Naive thymus-derived CD4-positive, alpha-beta T cell (primary cell): ENCODE measurements at regions not wholly inside any gene's neighbourhood (a gene's known extent, or its start where the extent isn't known, plus 50 kb on each side); places are given as distances from the start of the nearest gene placed in this dataset.

Experiments
- ATAC-seq: fragments of 150-1000 bp; cut with Tn5 transposase; 2 replicates; pipeline ENCODE4 v1.10.0; 2021; ENCODE audit warnings: mild to moderate bottlenecking, moderate library complexity
- CTCF ChIA-PET: fragments of 350-600 bp; sonication (Branson Sonifier 250); formaldehyde crosslinking; loops from one replicate; lab custom pipeline; 2021; ENCODE audit warnings: antibody characterized with exemption; lab: Charles Lee
- POLR2A ChIA-PET: fragments of 350-600 bp; sonication (Branson Sonifier 250); formaldehyde crosslinking; loops from one replicate; lab custom pipeline; 2021; ENCODE audit warnings: antibody characterized with exemption, inconsistent platforms; lab: Charles Lee
- DNase-seq, 9 donors: peaks; one replicate each; pipeline versions ENCODE4 v3.0.0 to v3.0.0-alpha.2; 2020 to 2022; ENCODE audit warnings: mixed read lengths in 1 of 9
- H3K27ac ChIP-seq: one replicate; pipeline ENCODE4 v1.7.0; 2013; ENCODE audit warnings: mild to moderate bottlenecking, low read depth, low read length, moderate library complexity
- H3K27me3 ChIP-seq, 2 donors: one replicate each; pipeline ENCODE4 v1.7.0; 2013; ENCODE audit warnings: low read length in 2 of 2, mild to moderate bottlenecking in 2 of 2, moderate library complexity in 2 of 2; ENCODE audit not compliant: control insufficient read depth in 2 of 2, insufficient read depth in 2 of 2
- H3K36me3 ChIP-seq, 3 experiments: 1 replicate in 2 of 3; 2 replicates in 1 of 3; pipeline ENCODE4 v1.7.0; 2013; ENCODE audit warnings: low read length in 3 of 3, mild to moderate bottlenecking in 3 of 3, moderate library complexity in 1 of 3; ENCODE audit not compliant: insufficient read depth in 3 of 3, control insufficient read depth in 2 of 3
- H3K4me1 ChIP-seq, 2 donors: one replicate each; pipeline ENCODE4 v1.7.0; 2013; ENCODE audit warnings: low read length in 2 of 2, mild to moderate bottlenecking in 2 of 2, moderate library complexity in 1 of 2; ENCODE audit not compliant: control insufficient read depth in 2 of 2, insufficient read depth in 2 of 2
- H3K4me3 ChIP-seq: 2 replicates; pipeline ENCODE4 v1.7.0; 2013; ENCODE audit warnings: mild to moderate bottlenecking, low read length
- H3K9me3 ChIP-seq, 3 experiments: 1 replicate in 2 of 3; 2 replicates in 1 of 3; pipeline ENCODE4 v1.7.0; 2013; ENCODE audit warnings: low read length in 3 of 3; ENCODE audit not compliant: control insufficient read depth in 2 of 3
- H3K27ac Mint-ChIP-seq, 9 donors: one replicate each; pipeline ENCODE4 v1.8.0; 2020 to 2022; ENCODE audit warnings: mixed read lengths in 9 of 9, mild to moderate bottlenecking in 8 of 9, moderate library complexity in 5 of 9, inconsistent platforms in 2 of 9
- H3K27me3 Mint-ChIP-seq, 5 donors: one replicate each; pipeline ENCODE4 v1.8.0; 2021 to 2022; ENCODE audit warnings: mixed read lengths in 5 of 5, mild to moderate bottlenecking in 1 of 5
- H3K36me3 Mint-ChIP-seq, 5 donors: one replicate each; pipeline ENCODE4 v1.8.0; 2020 to 2022; ENCODE audit warnings: mixed read lengths in 5 of 5, mild to moderate bottlenecking in 3 of 5, inconsistent platforms in 1 of 5
- H3K4me1 Mint-ChIP-seq, 7 donors: one replicate each; pipeline ENCODE4 v1.8.0; 2020 to 2022; ENCODE audit warnings: mixed read lengths in 7 of 7, mild to moderate bottlenecking in 3 of 7, inconsistent platforms in 1 of 7
- H3K4me3 Mint-ChIP-seq, 10 donors: one replicate each; pipeline ENCODE4 v1.8.0; 2020 to 2022; ENCODE audit warnings: mild to moderate bottlenecking in 10 of 10, mixed read lengths in 10 of 10, moderate library complexity in 6 of 10, inconsistent platforms in 2 of 10
- H3K9me3 Mint-ChIP-seq, 11 donors: one replicate each; pipeline ENCODE4 v1.8.0; 2020 to 2022; ENCODE audit warnings: mixed read lengths in 11 of 11, mild to moderate bottlenecking in 4 of 11, inconsistent platforms in 1 of 11, moderate library complexity in 1 of 11
- intact Hi-C, 2 donors: fragments of 100-400 bp; cut with micrococcal nuclease; formaldehyde crosslinking; loops; one replicate each; pipeline ENCODE4 v1.15.1; 2023

GRCh38 chr1:104341944-104342343 is 592.2 kb downstream of the AMY1C start:
- H3K27me3 Mint-ChIP-seq: no peaks in the 10 kb centered on the region
- peaks cover 0 to 4% (median 0%) of the 10 kb centered on the region in 5 donors for H3K36me3 Mint-ChIP-seq
- intact Hi-C loops: no loop called here
- H3K9me3 ChIP-seq: no peaks in the 10 kb centered on the region
- no peak overlapping the region for H3K27ac Mint-ChIP-seq
- H3K4me3 Mint-ChIP-seq: no peak overlapping the region
- no peak for DNase-seq
- ChIA-PET POLR2A (no interaction called here), CTCF (no interaction called here)
- H3K4me1 ChIP-seq: no peaks in the 10 kb centered on the region
- H3K4me3 ChIP-seq: no peak overlapping the region
- no peaks in the 10 kb centered on the region for H3K4me1 Mint-ChIP-seq
- H3K9me3 Mint-ChIP-seq: peaks cover 6 to 39% (median 16%) of the 10 kb centered on the region in 11 donors
- no peak overlapping the region for H3K27ac ChIP-seq
- no peaks in the 10 kb centered on the region for H3K27me3 ChIP-seq
- no peaks in the 10 kb centered on the region for H3K36me3 ChIP-seq
- ATAC-seq: no peak

GRCh38 chr1:104348277-104348676 is 598.6 kb downstream of the AMY1C start:
- H3K9me3 ChIP-seq: no peaks in the 10 kb centered on the region
- CTCF ChIA-PET: no interaction called here
- ATAC-seq: no peak
- Mint-ChIP-seq H3K36me3 (peaks cover 0 to under 1% (median 0%) of the 10 kb centered on the region in 5 donors), H3K27ac (no peak overlapping the region), H3K27me3 (no peaks in the 10 kb centered on the region), H3K4me1 (no peaks in the 10 kb centered on the region), H3K4me3 (no peak overlapping the region), H3K9me3 (peaks cover 0 to 14% (median 9%) of the 10 kb centered on the region in 11 donors)
- H3K4me3 ChIP-seq: no peak overlapping the region
- no peaks in the 10 kb centered on the region for H3K36me3 ChIP-seq
- intact Hi-C loops: no loop called here
- H3K4me1 ChIP-seq: no peaks in the 10 kb centered on the region
- DNase-seq: no peak
- POLR2A ChIA-PET: no interaction called here
- no peak overlapping the region for H3K27ac ChIP-seq
- no peaks in the 10 kb centered on the region for H3K27me3 ChIP-seq

GRCh38 chr1:104353580-104353979 is 603.9 kb downstream of the AMY1C start:
- no peak for DNase-seq
- H3K27me3 ChIP-seq: no peaks in the 10 kb centered on the region
- Mint-ChIP-seq H3K27me3 (no peaks in the 10 kb centered on the region), H3K27ac (no peak overlapping the region), H3K4me1 (no peaks in the 10 kb centered on the region), H3K36me3 (no peaks in the 10 kb centered on the region), H3K9me3 (peaks cover 0 to 8% (median 3%) of the 10 kb centered on the region in 11 donors), H3K4me3 (no peak overlapping the region)
- POLR2A ChIA-PET: no interaction called here
- CTCF ChIA-PET: no interaction called here
- no peak for ATAC-seq
- H3K4me3 ChIP-seq: no peak overlapping the region
- no peak overlapping the region for H3K27ac ChIP-seq
- no peaks in the 10 kb centered on the region for H3K4me1 ChIP-seq
- no peaks in the 10 kb centered on the region for H3K36me3 ChIP-seq
- intact Hi-C loops: no loop called here
- H3K9me3 ChIP-seq: no peaks in the 10 kb centered on the region

GRCh38 chr1:104358086-104358485 is 608.4 kb downstream of the AMY1C start:
- Mint-ChIP-seq H3K4me3 (no peak overlapping the region), H3K36me3 (peaks cover 0 to 4% (median 0%) of the 10 kb centered on the region in 5 donors), H3K27ac (no peak overlapping the region), H3K27me3 (no peaks in the 10 kb centered on the region), H3K9me3 (peaks cover 2 to 28% (median 8%) of the 10 kb centered on the region in 11 donors), H3K4me1 (no peaks in the 10 kb centered on the region)
- Histone ChIP-seq H3K4me3 (no peak overlapping the region), H3K27me3 (no peaks in the 10 kb centered on the region), H3K27ac (no peak overlapping the region), H3K36me3 (no peaks in the 10 kb centered on the region), H3K4me1 (no peaks in the 10 kb centered on the region), H3K9me3 (no peaks in the 10 kb centered on the region)
- ChIA-PET POLR2A (no interaction called here), CTCF (no interaction called here)
- no peak for DNase-seq
- ATAC-seq: no peak
- intact Hi-C loops: no loop called here

GRCh38 chr1:104358621-104359020 is 608.9 kb downstream of the AMY1C start:
- no peak overlapping the region for H3K27ac ChIP-seq
- Mint-ChIP-seq H3K27ac (no peak overlapping the region), H3K27me3 (no peaks in the 10 kb centered on the region), H3K4me3 (no peak overlapping the region), H3K4me1 (no peaks in the 10 kb centered on the region), H3K36me3 (peaks cover 0 to 4% (median 0%) of the 10 kb centered on the region in 5 donors), H3K9me3 (peaks cover 2 to 32% (median 8%) of the 10 kb centered on the region in 11 donors)
- DNase-seq (no peak), ATAC-seq (no peak)
- CTCF ChIA-PET: no interaction called here
- H3K4me1 ChIP-seq: no peaks in the 10 kb centered on the region
- intact Hi-C loops: no loop called here
- no peaks in the 10 kb centered on the region for H3K36me3 ChIP-seq
- POLR2A ChIA-PET: no interaction called here
- H3K27me3 ChIP-seq: no peaks in the 10 kb centered on the region
- no peak overlapping the region for H3K4me3 ChIP-seq
- H3K9me3 ChIP-seq: no peaks in the 10 kb centered on the region

- Histone ChIP-seq H3K9me3 (peaks cover 0 to under 1% (median 0%) of the 10 kb centered on the region in 3 experiments), H3K4me3 (no peak overlapping the region), H3K36me3 (no peaks in the 10 kb centered on the region), H3K27ac (no peak overlapping the region), H3K27me3 (no peaks in the 10 kb centered on the region), H3K4me1 (no peaks in the 10 kb centered on the region)
- no peak for ATAC-seq
- H3K4me1 Mint-ChIP-seq: no peaks in the 10 kb centered on the region
- DNase-seq: no peak
- H3K27ac Mint-ChIP-seq: no peak overlapping the region
- no peaks in the 10 kb centered on the region for H3K27me3 Mint-ChIP-seq
- H3K4me3 Mint-ChIP-seq: no peak overlapping the region
- ChIA-PET POLR2A (no interaction called here), CTCF (no interaction called here)
- intact Hi-C loops: no loop called here
- H3K36me3 Mint-ChIP-seq: no peaks in the 10 kb centered on the region
- H3K9me3 Mint-ChIP-seq: peaks cover 4 to 34% (median 18%) of the 10 kb centered on the region in 11 donors
Measured at GRCh38 chr1:104378414-104378813, 628.7 kb downstream of the AMY1C start.

GRCh38 chr1:104380003-104380402 is 630.3 kb downstream of the AMY1C start:
- ChIA-PET POLR2A (no interaction called here), CTCF (no interaction called here)
- no peaks in the 10 kb centered on the region for H3K27me3 ChIP-seq
- H3K4me3 ChIP-seq: no peak overlapping the region
- H3K36me3 ChIP-seq: no peaks in the 10 kb centered on the region
- H3K9me3 ChIP-seq: peaks cover 0 to 3% (median 0%) of the 10 kb centered on the region in 3 experiments
- ATAC-seq (no peak), DNase-seq (no peak)
- no peaks in the 10 kb centered on the region for H3K4me1 ChIP-seq
- no peaks in the 10 kb centered on the region for H3K36me3 Mint-ChIP-seq
- no peaks in the 10 kb centered on the region for H3K4me1 Mint-ChIP-seq
- no peak overlapping the region for H3K27ac ChIP-seq
- H3K27me3 Mint-ChIP-seq: no peaks in the 10 kb centered on the region
- no peak overlapping the region for H3K4me3 Mint-ChIP-seq
- intact Hi-C loops: no loop called here
- peaks cover 4 to 24% (median 14%) of the 10 kb centered on the region in 11 donors for H3K9me3 Mint-ChIP-seq
- H3K27ac Mint-ChIP-seq: no peak overlapping the region
